IMR-90 (cell line): ENCODE measurements at regions not wholly inside any gene's neighbourhood (a gene's known extent, or its start where the extent isn't known, plus 50 kb on each side); places are given as distances from the start of the nearest gene placed in this dataset.

ENCODE experiments used
- BHLHE40 ChIP-seq: fragments of 150-350 bp; IDR thresholded peaks from 2 replicates; pipeline ENCODE4 v1.6.1; 2016; ENCODE audit warnings: mild to moderate bottlenecking, low read depth, low read length
- CTCF ChIP-seq: conservative IDR thresholded peaks from 2 replicates; pipeline ENCODE4 v1.5.1; 2012; ENCODE audit warnings: mild to moderate bottlenecking, low read depth, low read length, improper control_type of control experiment
- MAFK ChIP-seq: IDR thresholded peaks from 2 replicates; pipeline ENCODE4 v1.6.1; 2012; ENCODE audit warnings: low read depth, low read length, improper control_type of control experiment
- POLR2A ChIP-seq: IDR thresholded peaks from 2 replicates; pipeline ENCODE4 v1.6.1; 2012; ENCODE audit warnings: mild to moderate bottlenecking, low read depth, low read length
- RAD21 ChIP-seq: IDR thresholded peaks from 2 replicates; pipeline ENCODE4 v1.6.1; 2012; ENCODE audit warnings: low read length, improper control_type of control experiment
- USF2 ChIP-seq: fragments of 150-350 bp; IDR thresholded peaks from 2 replicates; pipeline ENCODE4 v1.6.1; 2017; ENCODE audit warnings: mild to moderate bottlenecking, antibody characterized with exemption, low read length, low read depth

GRCh38 chr4:147044241-147044640 lies 98.6 kb upstream of the TTC29 start:
- no peak for TF ChIP-seq CTCF
- no peak for TF ChIP-seq POLR2A
- no peak for TF ChIP-seq BHLHE40
- TF ChIP-seq USF2: no peak
- TF ChIP-seq RAD21: no peak
- no peak for TF ChIP-seq MAFK
